GM18870 (cell line): ENCODE measurements at regions not wholly inside any gene's neighbourhood (a gene's known extent, or its start where the extent isn't known, plus 50 kb on each side); places are given as distances from the start of the nearest gene placed in this dataset.
"Not testable (repeated sequence)": the region's sequence is repeated elsewhere in the genome, so short reads cannot be mapped to it uniquely, and the experiment has no call there.

Source experiments
- ATAC-seq: cut with Tn5 transposase; IDR thresholded peaks from one replicate; pipeline ENCODE4 v1.9.1; 2021; ENCODE audit warnings: moderate library complexity; ENCODE audit not compliant: unreplicated experiment

DNA sequence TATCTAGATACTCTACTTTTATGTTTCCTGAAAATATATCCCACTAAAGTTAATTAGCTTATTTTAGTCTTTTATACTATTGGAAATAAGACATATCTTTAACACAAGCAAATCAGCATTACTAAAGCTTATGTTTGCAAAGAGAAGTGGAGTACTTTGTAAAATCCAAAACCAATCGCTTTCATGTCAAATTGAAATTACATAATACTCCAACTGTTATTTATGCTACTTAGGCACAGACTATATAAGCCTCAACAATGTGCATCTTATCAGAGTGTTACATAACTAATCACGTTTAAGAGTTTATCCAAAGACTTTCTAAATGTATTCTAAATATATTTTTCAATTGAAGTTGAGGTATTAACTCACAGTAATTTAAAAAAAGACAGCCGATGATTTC lies 200.0 kb downstream of the PCDH20 start:
- no peak for ATAC-seq

DNA sequence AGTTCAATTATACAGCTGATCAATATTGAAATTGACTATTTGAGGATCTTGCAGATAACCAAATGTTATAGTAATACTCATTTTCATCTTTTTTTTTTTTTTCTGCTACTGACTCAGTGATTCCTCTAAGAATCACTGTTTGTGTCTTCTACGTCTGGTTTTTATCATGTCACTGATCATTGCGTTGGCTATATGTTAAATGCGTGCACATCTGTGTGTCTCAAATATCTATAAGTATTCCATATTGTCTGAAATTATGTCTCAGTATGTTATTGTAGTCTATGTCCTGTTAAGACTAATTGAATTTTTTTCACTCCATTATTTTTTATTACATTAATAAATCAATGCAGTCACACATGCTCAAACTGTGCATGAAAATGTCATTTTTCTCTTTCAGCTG lies 200.5 kb downstream of the PCDH20 start:
- no peak for ATAC-seq

DNA sequence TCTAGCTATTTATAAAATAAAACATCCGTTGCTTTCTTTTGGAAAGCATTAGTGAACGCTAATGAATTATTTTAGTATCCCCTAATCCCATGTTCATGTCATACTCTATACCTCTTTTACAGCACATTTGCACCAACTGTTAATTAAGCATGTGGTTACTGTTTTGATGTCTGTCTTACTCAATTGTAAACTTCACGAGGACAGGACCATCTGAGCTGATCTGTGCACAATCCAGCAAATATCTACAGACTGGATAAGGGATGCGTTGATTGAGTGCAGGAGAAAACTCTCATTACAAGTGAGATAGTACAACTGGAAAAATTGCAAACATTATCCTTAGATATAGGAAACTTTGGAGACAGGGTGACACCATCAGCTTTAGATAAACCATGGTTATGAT lies 201.1 kb downstream of the PCDH20 start:
- no peak for ATAC-seq

DNA sequence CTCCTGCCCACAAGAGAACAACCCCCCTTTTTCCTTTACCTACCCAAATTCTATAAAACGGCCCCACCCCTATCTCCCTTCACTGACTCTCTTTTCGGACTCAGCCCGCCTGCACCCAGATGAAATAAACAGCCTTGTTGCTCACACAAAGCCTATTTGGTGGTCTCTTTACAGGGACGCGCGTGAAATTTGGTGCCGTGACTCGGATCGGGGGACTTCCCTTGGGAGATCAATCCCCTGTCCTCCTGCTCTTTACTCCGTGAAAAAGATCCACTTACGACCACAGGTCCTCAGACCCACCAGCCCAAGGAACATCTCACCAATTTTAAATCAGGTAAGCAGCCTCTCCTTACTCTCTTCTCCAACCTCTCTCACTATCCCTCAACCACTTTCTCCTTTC lies 209.8 kb downstream of the PCDH20 start:
- ATAC-seq = not testable (repeated sequence)

DNA sequence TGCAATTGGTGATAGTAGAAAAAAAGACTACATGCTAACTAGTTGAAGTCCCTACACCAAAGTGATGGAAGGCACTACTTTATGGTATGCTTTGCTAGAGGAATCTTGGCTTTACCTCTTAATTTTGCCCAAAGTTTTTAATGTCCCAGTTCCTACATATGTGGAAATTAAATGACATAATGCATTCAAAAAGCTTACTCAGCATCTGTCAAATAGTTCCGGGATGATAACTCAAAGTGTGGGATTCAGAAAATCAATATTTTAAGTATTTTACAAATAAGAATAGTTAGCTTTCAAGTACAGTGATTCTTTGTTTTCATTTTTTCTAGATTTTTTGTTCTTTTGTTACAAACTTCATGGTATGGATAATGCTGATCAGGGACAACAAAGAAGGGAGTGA lies 211.6 kb downstream of the PCDH20 start:
- no peak for ATAC-seq

DNA sequence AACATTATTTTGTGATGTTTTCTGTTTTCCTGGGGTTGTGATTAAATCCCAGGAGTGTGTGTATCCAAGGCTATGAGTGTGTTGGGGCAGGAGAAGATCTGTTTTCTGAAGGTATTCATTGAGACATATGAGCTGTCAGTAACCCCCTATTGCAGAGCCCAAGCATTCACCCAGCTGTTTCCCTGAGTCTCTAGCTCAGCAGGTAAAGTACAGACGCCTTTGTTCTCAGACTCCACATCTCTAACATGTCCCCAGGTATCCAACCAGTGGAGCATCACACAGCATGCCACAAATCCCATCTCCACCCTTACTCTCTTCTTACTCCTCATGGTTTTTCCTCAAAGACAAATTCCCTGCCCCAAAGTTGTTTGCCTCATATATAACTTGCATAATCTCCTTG lies 213.6 kb downstream of the PCDH20 start:
- ATAC-seq = no peak

DNA sequence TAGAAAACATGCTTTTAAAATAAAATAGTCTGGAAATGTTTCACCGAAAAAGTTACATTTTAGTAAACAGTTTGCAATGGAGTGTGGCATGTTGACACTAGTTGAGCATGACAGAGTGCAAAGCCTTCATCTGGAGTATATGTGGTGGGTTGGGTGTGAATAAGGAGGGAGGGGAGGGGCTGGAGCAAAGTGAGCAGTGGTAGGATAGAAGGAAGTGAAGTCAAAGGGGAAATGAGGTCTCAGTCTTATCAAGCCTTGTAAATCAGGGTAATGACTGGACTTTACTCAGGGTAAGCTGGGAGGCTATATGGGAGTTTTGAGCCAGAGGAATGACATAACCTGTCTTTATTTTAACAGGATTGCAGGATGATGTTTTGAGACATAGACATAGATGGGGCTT lies 222.8 kb downstream of the PCDH20 start:
- ATAC-seq = no peak

DNA sequence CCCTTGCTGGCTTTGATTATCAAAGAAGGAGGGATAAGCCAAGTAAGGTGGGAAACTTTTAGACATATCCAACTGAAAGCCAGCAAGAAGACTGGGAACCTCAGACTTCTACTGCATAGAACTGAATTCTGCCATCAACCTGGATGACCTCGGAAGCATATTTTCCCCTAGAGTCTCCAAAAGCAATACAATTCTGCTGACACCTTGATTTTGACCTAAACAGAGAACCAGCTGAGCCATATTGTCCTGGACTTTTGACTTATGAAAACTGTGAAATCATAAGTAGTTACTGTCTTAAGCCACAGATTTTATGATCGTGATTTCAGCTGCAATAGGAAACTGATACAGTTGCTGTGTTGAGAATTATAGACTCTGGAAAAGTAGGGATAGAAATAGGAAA lies 227.6 kb downstream of the PCDH20 start:
- no peak for ATAC-seq

DNA sequence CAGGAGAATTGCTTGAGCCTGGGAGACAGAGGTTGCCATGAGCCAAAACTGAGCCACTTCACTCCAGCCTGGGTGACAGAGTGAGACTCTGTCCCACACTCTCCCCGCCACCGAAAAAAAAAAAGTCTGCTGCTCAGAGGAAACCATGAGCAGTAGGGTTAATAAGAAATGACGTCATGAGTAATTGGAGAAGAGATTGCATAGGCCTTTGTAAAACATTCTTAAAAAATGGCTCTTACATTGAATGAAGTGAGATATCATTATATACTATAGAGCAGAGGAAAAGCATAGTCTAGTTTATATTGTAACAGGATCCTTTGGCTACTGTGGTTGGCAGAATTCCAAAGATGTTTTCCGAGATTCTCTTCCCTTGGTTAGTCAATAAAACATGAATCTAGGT lies 228.2 kb downstream of the PCDH20 start:
- no peak for ATAC-seq

DNA sequence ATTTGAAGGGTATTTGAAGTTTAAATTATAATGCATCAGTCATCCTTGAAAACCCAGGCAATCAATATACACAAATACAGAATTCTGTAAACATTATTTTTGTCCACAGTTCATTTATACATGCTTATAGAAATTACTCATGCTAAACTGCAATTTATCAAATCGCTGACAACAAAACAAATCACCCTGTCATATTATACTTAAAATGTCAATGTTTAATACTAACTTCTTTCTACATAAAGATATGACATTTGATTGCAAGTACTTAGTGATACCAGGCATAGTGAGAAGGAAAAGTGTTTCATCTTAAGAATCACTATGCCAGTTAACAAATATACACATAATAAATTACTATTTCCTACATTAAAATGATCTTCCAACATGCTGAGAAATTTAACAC lies 232.0 kb downstream of the PCDH20 start:
- no peak for ATAC-seq

DNA sequence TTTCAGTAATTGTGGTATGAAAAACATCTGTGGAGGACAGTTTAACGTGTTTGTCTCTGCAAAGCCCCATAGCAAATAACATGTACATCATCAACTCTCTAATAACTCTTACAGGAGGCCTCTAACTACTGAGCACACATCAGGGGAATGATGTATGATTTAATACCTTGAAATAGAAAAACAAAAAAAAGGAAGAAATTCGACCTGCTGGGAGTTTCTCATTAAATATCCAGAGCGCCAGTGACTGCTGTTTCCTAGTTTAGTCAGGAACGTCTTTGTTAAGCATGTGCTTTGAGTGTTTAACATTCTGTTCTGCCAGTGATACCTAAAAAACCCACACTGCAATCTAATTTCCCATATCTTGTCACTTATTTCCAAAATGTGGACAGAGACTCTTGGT lies 235.4 kb downstream of the PCDH20 start:
- ATAC-seq = no peak

DNA sequence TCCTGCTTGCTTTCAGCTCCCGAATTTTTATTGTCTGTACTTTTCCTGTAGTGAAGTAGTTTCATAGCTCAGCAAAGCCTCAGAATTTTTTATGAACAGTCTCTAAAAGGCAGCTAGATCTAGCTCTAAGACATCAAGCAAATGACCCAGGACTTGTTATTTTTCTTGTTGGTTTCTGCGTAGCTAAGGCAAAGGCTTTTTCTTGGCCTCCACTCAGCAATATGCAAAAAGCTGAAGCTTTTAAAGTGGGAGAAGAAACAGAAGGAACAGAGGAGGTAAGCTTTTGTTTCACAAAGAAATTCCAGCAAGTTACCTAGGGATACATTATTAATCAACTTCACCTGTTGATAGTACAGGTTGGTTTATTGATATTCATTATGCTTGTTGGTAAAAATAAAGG lies 235.9 kb downstream of the PCDH20 start:
- ATAC-seq = no peak

DNA sequence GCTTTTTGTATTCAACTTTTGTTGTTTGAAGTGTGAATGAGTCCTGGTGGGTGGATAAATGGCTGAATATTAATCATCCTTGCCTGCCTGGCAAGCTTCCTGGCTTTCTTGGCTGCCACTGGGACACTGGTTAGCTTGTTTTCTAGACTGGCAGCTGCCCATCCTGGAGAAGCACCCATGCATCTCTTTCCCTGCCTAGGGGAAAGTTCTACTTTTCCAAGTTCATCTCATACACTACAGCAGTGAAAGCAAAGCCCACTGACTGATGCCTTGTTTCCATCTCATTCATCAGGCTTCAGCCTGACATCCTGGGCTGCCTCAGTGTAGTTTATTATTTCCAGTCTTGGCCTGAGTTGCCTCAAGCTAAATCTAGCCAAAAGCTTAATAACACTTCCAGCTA lies 244.8 kb downstream of the PCDH20 start:
- ATAC-seq = no peak

DNA sequence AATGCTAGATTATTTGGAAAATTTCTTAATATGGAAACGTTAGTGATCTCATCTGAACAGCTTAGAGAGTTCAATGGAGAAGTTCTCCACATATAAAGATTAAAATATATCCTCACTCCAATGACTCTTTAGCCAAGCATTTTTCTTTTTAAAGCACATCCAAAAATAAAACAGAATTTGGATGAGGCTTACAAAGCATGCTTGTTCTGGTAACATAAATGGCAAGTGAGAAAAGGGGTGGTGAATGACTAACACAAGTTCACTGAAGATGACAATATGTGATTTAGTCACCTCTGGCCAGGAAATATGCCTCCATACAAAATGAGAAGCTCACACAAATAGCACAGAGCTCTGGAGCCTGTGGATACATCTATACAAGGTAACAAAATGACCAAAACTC lies 253.0 kb downstream of the PCDH20 start:
- no peak for ATAC-seq

DNA sequence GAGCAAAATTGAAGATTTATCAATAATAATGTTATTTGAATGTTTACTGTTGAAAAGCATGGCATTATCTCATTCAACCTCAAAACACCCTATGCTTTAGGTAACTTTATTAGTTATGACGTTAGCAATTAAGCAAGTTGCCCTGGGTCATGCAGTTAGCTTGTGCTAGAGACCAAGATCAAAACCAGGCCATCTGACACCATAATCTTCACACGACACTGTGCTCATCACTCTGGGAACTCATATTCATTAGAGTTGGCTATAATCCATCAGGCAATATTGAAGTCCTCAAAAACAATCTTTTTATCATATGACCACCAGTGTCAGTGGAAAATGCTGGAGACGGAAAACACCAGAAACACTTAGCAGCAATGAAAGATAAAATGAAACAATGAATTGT lies 253.5 kb downstream of the PCDH20 start:
- ATAC-seq = no peak

DNA sequence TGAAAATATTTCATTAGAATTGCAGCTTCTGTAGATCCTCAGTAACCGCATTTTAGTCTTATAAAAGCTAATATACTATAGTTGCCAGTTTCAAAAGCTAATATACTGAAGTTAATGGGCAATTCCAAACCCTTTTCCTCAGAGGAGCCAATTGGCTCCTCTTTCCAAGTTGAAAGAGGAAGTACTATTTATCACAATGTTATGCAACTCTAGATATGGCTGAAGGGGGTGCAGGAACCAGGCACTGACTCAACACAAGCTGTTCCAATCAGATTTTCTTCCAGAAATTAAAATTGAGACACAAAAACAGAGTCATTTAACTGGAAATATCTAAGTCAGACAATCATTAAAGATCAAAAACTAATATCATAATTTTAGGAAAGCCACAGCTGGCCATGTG lies 258.9 kb downstream of the PCDH20 start:
- ATAC-seq = no peak

DNA sequence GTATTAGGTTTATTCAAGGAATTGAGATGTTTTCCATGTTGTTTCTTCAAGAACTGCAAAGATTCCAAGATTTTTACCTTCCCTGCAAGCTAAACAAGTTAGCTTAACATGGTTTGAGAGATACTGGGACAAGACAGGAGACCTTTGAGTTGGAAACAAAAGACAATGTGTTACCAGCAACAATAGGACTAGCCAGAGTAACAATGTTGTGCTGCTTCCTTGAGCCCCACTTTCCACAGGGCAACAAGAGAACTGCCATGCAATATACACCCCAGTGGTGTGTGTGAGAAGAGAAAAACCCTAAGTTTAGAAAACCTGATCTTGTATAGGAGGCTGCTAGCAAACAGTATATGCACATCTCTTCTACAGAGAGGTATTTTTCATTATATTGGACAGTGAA lies 264.6 kb downstream of the PCDH20 start:
- no peak for ATAC-seq

DNA sequence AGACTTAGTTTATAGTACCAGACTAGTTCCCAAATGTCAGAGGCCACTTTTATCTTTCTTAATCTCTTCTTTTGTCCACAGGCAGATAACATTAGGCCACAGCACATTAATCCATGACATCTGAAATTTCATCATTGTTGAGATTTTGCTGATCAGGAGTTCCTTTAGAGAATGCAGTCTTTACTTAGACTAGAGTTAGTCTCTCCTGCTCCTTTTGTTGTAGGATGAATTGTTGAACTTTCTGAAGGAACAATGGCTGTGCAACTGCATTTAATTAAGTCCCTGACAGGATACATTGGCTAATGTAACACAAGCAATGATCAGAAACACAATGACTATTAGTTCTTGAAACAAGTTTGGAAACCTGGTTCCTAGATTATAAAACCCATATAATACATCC lies 266.3 kb downstream of the PCDH20 start:
- no peak for ATAC-seq

DNA sequence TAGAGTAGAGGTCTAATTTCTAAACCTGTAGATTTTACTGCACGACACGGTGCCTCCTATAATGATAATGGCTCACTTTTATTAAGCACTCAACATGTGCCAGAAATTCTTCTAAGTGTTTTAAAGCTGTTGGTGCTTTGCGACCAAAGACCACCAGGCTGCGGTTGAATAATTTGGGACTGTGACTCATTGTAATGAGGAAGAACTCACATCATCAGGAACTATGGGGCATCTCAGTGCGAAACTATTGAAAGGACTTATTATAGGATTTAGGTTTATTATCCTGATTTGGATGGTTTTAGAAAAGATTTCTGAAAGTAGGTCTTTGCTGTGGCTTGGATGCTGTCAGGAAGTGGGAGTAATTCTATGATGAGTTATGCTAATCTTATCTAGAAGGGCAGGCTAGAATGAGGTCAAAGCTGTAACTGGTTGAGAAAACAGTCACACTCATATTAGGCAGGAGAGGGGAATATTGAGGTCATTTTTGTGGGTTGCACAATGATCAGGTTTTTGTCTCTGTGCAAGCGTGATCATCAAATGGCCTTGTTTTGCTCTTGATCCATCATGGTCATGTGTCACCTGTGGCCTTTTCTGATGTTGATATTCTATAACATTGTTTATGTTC lies 266.8 kb downstream of the PCDH20 start:
- ATAC-seq = no peak

DNA sequence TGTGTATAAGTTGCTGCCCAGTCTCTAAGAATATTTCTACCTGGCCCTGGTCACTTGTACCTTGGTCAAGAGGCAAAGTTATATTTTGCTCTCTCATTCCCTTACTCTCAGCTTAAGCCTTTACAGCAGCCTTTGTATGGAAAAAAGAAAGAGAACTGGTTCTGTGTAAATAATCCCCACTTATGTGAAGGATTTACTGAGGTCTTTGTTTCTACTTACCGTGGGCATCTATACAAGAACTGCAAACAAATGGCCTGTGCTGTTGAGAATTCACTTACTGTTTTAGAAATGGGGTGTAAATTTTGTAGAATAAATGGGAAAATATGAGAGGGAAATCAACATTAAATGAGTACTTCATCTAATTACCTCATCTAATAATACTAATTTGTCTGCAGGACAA lies 267.4 kb downstream of the PCDH20 start:
- ATAC-seq = no peak

DNA sequence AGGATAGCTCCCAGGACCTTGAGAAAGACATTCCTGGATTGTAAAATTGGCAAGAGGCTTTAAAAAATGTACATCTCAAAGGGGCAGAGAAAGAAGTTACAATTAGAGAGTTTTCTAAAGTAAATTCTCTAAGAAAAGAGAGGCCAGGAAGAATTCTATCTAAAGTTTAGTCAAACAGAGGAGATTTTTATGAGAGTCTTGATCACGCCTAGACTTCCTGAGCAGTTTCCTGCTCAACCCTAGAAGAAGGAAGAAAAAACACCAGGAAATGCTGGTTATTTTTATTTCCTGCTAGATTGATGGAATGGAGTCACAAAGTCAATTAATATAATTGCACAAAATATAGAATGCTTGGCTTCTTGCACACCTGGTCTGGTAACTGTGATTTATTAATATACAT lies 269.1 kb downstream of the PCDH20 start:
- ATAC-seq = no peak

DNA sequence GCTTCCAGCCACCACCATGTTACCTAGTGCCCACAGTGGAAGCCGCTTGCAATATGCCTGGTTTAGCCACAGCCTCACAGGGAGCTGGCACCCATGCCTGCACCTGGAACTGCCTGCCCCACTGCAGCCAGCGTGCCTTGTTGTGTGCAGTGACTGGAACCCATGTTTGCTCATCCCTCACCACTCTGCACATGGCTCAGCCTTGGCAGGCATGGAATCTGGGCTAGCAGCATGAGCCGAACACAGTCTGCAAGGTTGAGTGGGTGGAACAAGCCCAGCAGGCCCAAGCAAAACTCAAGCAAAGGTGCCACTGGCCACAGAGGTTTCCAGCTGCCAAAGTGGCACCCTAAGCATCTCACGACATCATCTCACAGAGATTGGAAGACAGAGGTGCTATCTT lies 269.5 kb downstream of the PCDH20 start:
- ATAC-seq = no peak

DNA sequence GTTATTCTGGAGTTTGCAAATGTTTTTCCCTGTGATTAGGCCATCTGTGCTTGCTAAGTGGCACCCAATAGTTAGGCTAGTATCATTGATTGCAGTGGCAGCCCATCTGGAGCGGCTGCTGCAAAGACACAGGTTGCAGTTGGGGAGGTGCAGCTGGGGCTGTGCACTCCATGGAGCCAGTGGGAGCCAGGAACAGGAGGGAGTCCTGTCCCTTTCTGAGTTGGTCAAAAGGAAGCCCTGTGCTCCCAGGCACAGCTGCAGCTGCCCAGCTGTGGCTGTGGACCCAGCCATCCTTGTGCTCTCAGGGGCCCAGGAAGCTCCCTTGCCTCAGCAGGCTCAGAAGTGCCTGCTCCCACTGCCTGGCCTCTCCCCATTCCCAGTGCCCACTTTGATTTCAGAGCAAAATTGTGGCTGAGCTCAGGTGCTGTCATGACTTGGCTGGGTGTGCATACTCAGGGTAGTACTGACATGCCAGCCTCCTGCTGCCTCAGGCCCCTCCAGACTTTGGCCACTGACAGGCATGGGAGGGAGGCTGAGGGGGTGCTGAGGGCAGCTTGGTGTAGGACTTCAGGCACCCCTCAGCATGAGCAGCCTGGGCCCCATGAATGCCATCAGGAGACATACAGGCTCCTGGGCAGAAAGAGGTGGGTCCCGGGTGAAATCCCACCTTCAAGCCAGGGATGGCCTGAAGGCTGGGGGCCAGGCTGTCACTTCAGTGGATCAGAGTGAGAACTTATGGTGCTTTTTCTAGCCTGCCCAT lies 270.6 kb downstream of the PCDH20 start:
- ATAC-seq = no peak
